Nephron (organoid): ENCODE measurements at regions not wholly inside any gene's neighbourhood (a gene's known extent, or its start where the extent isn't known, plus 50 kb on each side); places are given as distances from the start of the nearest gene placed in this dataset.
"Not testable (repeated sequence)": the region's sequence is repeated elsewhere in the genome, so short reads cannot be mapped to it uniquely, and the experiment has no call there.

Experiments
- H3K27ac Mint-ChIP-seq, 3 experiments: 2 replicates each; pipeline ENCODE4 v1.8.0; 2020; ENCODE audit warnings: mixed read lengths in 3 of 3, mild to moderate bottlenecking in 2 of 3, moderate library complexity in 1 of 3
- H3K27me3 Mint-ChIP-seq: 2 replicates; pipeline ENCODE4 v1.8.0; 2021; ENCODE audit warnings: low read depth, mild to moderate bottlenecking, moderate library complexity, mixed read lengths
- H3K36me3 Mint-ChIP-seq: 2 replicates; pipeline ENCODE4 v1.8.0; 2020; ENCODE audit warnings: low read depth, mixed read lengths
- H3K4me1 Mint-ChIP-seq: 2 replicates; pipeline ENCODE4 v1.8.0; 2020; ENCODE audit warnings: mixed read lengths
- H3K4me3 Mint-ChIP-seq, 3 experiments: 2 replicates each; pipeline ENCODE4 v1.8.0; 2020; ENCODE audit warnings: mild to moderate bottlenecking in 3 of 3, mixed read lengths in 3 of 3, moderate library complexity in 2 of 3
- H3K9me3 Mint-ChIP-seq: 2 replicates; pipeline ENCODE4 v1.8.0; 2020; ENCODE audit warnings: mixed read lengths
- CTCF ChIP-seq, 3 experiments: fragments of 200-600 bp; sonication (generic); IDR thresholded peaks; one replicate each; pipeline ENCODE4 v1.5.0; 2021; ENCODE audit warnings: antibody characterized with exemption in 3 of 3; ENCODE audit not compliant: unreplicated experiment in 3 of 3

GRCh38 chr22:25407859-25408229 lies 156.6 kb upstream of the GRK3 start:
- Mint-ChIP-seq H3K36me3 (no peaks in the 10 kb centered on the region), H3K27ac (peak overlapping the region in 1 of 3 experiments; percentile 50), H3K4me1 (peaks cover 28% of the 10 kb centered on the region), H3K9me3 (no peaks in the 10 kb centered on the region), H3K27me3 (no peaks in the 10 kb centered on the region), H3K4me3 (peak overlapping the region; percentile 80 to 91 (median 83))
- no peak for TF ChIP-seq CTCF (IDR thresholded peaks at IDR 0.05; ENCODE audit: unreplicated experiment in 3 of 3)

- TF ChIP-seq CTCF (IDR thresholded peaks at IDR 0.05; ENCODE audit: unreplicated experiment in 3 of 3): no peak
- H3K36me3 Mint-ChIP-seq: no peaks in the 10 kb centered on the region
- no peaks in the 10 kb centered on the region for H3K9me3 Mint-ChIP-seq
- H3K4me1 Mint-ChIP-seq: peaks cover 14% of the 10 kb centered on the region
- H3K4me3 Mint-ChIP-seq: peak overlapping the region in 1 of 3 experiments; percentile 11
- no peak overlapping the region for H3K27ac Mint-ChIP-seq
- peaks cover 4% of the 10 kb centered on the region for H3K27me3 Mint-ChIP-seq
Measured at GRCh38 chr22:25409240-25409639, 155.2 kb upstream of the GRK3 start.

- Mint-ChIP-seq H3K4me1 (peaks cover 15% of the 10 kb centered on the region), H3K9me3 (no peaks in the 10 kb centered on the region), H3K27ac (no peak overlapping the region), H3K27me3 (peaks cover 13% of the 10 kb centered on the region), H3K4me3 (peak overlapping the region in 1 of 3 experiments; percentile 17), H3K36me3 (no peaks in the 10 kb centered on the region)
- TF ChIP-seq CTCF (IDR thresholded peaks at IDR 0.05; ENCODE audit: unreplicated experiment in 3 of 3): no peak
Measured at GRCh38 chr22:25410849-25411248, 153.6 kb upstream of the GRK3 start.

GRCh38 chr22:25413620-25414019 lies 150.9 kb upstream of the GRK3 start:
- Mint-ChIP-seq H3K4me3 (no peak overlapping the region), H3K9me3 (no peaks in the 10 kb centered on the region), H3K36me3 (no peaks in the 10 kb centered on the region), H3K27ac (no peak overlapping the region), H3K27me3 (peaks cover 30% of the 10 kb centered on the region), H3K4me1 (peaks cover 4% of the 10 kb centered on the region)
- no peak for TF ChIP-seq CTCF (IDR thresholded peaks at IDR 0.05; ENCODE audit: unreplicated experiment in 3 of 3)

- H3K4me3 Mint-ChIP-seq, H3K9me3 Mint-ChIP-seq, H3K27ac Mint-ChIP-seq, H3K36me3 Mint-ChIP-seq: not testable (repeated sequence)
- H3K27me3 Mint-ChIP-seq: peaks cover 49% of the 10 kb centered on the region
- H3K4me1 Mint-ChIP-seq: peaks cover 16% of the 10 kb centered on the region
Measured at GRCh38 chr22:25415731-25416130, 148.7 kb upstream of the GRK3 start.

GRCh38 chr22:25417826-25418225 lies 146.6 kb upstream of the GRK3 start:
- H3K36me3 Mint-ChIP-seq, H3K27ac Mint-ChIP-seq, H3K4me3 Mint-ChIP-seq, H3K9me3 Mint-ChIP-seq: not testable (repeated sequence)
- peaks cover 23% of the 10 kb centered on the region for H3K4me1 Mint-ChIP-seq
- peaks cover 65% of the 10 kb centered on the region for H3K27me3 Mint-ChIP-seq

- Mint-ChIP-seq H3K4me1 (peaks cover 23% of the 10 kb centered on the region), H3K27me3 (peaks cover 75% of the 10 kb centered on the region), H3K9me3 (no peaks in the 10 kb centered on the region), H3K36me3 (no peaks in the 10 kb centered on the region), H3K27ac (peak overlapping the region in 1 of 3 experiments; percentile 0), H3K4me3 (peak overlapping the region; percentile 67 to 74 (median 69))
- no peak for TF ChIP-seq CTCF (IDR thresholded peaks at IDR 0.05; ENCODE audit: unreplicated experiment in 3 of 3)
Measured at GRCh38 chr22:25419247-25420113, 145.0 kb upstream of the GRK3 start.

GRCh38 chr22:25420114-25420441 lies 144.4 kb upstream of the GRK3 start:
- Mint-ChIP-seq H3K4me1 (peaks cover 22% of the 10 kb centered on the region), H3K27me3 (peaks cover 80% of the 10 kb centered on the region), H3K4me3 (peak overlapping the region; percentile 69 to 75 (median 74))
- not testable (repeated sequence) for H3K27ac Mint-ChIP-seq, H3K9me3 Mint-ChIP-seq, H3K36me3 Mint-ChIP-seq
